RWPE2 (cell line): ENCODE measurements at regions not wholly inside any gene's neighbourhood (a gene's known extent, or its start where the extent isn't known, plus 50 kb on each side); places are given as distances from the start of the nearest gene placed in this dataset.
A peak's percentile ranks its signal among the peaks of the same experiment; 100 is the strongest.

Source experiments
- ATAC-seq: fragments of 200-7000 bp; cut with Tn5 transposase; 3 replicates; pipeline ENCODE4 v1.9.1; 2021; ENCODE audit warnings: low read depth
- DNase-seq: peaks from one replicate; pipeline ENCODE4 v3.0.0-alpha.2; 2020; ENCODE audit warnings: low spot score
- H3K27ac ChIP-seq: fragments of 450-650 bp; 2 replicates; pipeline ENCODE4 v1.5.1; 2017; ENCODE audit warnings: mild to moderate bottlenecking; ENCODE audit not compliant: poor library complexity, severe bottlenecking
- H3K27me3 ChIP-seq: fragments of 250-450 bp; sonication (Bioruptor Pico); 2 replicates; pipeline ENCODE4 v1.5.1; 2021; ENCODE audit warnings: mild to moderate bottlenecking, moderate library complexity; ENCODE audit not compliant: insufficient read depth, poor library complexity, severe bottlenecking
- H3K36me3 ChIP-seq: fragments of 250-450 bp; sonication (Bioruptor Pico); 2 replicates; pipeline ENCODE4 v1.5.1; 2020; ENCODE audit warnings: low read depth, mild to moderate bottlenecking, moderate library complexity
- H3K4me1 ChIP-seq: fragments of 250-450 bp; sonication (Bioruptor Pico); 2 replicates; pipeline ENCODE4 v1.5.1; 2021; ENCODE audit warnings: mild to moderate bottlenecking, moderate library complexity; ENCODE audit not compliant: insufficient read depth, poor library complexity, severe bottlenecking
- H3K4me3 ChIP-seq: fragments of 250-450 bp; sonication (Bioruptor Pico); 2 replicates; pipeline ENCODE4 v1.5.1; 2021; ENCODE audit warnings: mild to moderate bottlenecking, moderate library complexity; ENCODE audit not compliant: severe bottlenecking
- H3K9me3 ChIP-seq: fragments of 250-450 bp; sonication (Bioruptor Pico); 2 replicates; pipeline ENCODE4 v1.5.1; 2021; ENCODE audit warnings: mild to moderate bottlenecking, moderate library complexity; ENCODE audit not compliant: severe bottlenecking
- TF ChIP-seq, protein P1 (sequence below): fragments of 450-650 bp; IDR thresholded peaks from one replicate; pipeline ENCODE4 v1.5.1; 2017; ENCODE audit warnings: mild to moderate bottlenecking, moderate library complexity; ENCODE audit not compliant: poor library complexity, severe bottlenecking

DNA sequence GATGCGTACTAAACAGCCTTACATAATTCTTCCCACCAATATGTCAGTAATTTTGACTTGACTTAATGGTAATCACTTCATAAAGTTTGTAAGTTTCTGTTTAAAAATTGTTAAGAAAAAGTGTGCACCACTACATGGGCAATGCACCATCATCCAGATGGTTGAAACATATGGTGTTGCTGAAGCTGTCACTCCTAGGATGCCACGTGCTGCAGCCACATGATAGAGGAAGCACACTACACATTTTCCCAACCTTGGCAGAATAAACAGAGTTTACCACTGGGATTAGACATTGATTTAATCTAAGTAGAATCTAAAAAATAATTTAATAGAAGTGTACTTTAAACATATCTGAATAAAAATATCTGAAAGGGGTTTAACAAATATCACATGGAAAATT is 1209.9 kb downstream of the NSUN3 start:
- no peak overlapping the region for H3K27ac ChIP-seq
- H3K4me3 ChIP-seq, result no peak overlapping the region
- H3K27me3 ChIP-seq, result no peaks in the 10 kb centered on the region
- H3K9me3 ChIP-seq, result no peaks in the 10 kb centered on the region
- TF ChIP-seq, protein P1, sequence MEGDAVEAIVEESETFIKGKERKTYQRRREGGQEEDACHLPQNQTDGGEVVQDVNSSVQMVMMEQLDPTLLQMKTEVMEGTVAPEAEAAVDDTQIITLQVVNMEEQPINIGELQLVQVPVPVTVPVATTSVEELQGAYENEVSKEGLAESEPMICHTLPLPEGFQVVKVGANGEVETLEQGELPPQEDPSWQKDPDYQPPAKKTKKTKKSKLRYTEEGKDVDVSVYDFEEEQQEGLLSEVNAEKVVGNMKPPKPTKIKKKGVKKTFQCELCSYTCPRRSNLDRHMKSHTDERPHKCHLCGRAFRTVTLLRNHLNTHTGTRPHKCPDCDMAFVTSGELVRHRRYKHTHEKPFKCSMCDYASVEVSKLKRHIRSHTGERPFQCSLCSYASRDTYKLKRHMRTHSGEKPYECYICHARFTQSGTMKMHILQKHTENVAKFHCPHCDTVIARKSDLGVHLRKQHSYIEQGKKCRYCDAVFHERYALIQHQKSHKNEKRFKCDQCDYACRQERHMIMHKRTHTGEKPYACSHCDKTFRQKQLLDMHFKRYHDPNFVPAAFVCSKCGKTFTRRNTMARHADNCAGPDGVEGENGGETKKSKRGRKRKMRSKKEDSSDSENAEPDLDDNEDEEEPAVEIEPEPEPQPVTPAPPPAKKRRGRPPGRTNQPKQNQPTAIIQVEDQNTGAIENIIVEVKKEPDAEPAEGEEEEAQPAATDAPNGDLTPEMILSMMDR, result no peak
- H3K4me1 ChIP-seq, result no peaks in the 10 kb centered on the region
- DNase-seq, result no peak
- no peaks in the 10 kb centered on the region for H3K36me3 ChIP-seq
- ATAC-seq, result no peak

DNA sequence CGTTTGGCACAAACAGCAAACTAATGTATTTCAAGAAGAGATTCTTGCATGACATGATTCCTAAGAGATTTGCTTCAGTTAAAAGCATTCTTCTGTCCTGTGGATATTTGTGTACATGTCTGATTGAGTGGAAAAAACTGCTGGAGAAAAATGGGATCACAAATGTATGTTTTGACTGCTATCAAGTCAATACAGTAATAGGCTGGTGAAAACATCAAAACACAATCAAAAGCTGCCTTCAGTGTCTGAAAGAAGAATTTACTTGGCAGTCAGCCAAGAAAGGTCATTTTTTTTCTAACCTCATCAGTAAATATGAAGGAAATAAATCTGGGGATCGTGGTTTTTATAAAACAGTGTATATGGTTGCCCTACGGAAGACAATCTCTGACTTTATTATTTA is 1214.8 kb downstream of the NSUN3 start:
- no peak for ATAC-seq
- no peaks in the 10 kb centered on the region for H3K27me3 ChIP-seq
- no peak for DNase-seq
- H3K27ac ChIP-seq, result no peak overlapping the region
- H3K9me3 ChIP-seq, result no peaks in the 10 kb centered on the region
- no peak overlapping the region for H3K4me3 ChIP-seq
- TF ChIP-seq, protein P1, result no peak
- no peaks in the 10 kb centered on the region for H3K36me3 ChIP-seq
- peaks cover 12% of the 10 kb centered on the region for H3K4me1 ChIP-seq

DNA sequence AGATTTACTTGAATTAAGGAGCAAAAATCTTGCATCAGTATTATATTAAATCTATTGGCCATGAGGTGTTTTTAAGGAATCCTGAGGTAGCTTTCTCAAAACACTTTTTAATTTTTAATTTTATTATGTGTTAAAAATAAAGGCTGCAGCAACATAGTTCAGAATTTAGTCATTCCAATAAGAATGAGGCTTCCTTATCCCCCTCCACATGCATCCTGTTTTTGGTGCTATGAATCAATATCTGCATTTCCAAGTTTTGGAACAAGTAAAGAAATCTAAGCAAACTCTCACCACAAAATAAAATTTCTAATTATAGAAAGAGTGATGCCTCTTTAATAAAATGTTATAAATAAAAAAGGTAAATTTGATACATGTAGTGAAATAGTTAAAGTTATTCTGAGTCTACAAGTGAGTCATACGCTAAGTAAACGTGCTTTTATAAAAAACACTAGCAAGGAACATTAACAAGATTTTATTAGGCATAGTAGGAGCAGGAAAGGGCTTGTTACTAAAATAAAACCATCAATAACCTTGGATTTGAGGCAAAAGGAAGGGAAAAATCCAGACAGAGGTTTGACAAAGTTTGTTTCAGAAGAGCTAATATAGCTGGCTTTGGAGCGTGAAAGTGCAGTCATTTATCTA is 1218.0 kb downstream of the NSUN3 start:
- no peaks in the 10 kb centered on the region for H3K27me3 ChIP-seq
- no peaks in the 10 kb centered on the region for H3K36me3 ChIP-seq
- H3K4me1 ChIP-seq, result peaks cover 12% of the 10 kb centered on the region
- TF ChIP-seq, protein P1, result no peak
- peak overlapping the region; percentile 58 for H3K27ac ChIP-seq
- ATAC-seq, result peak; percentile 79
- no peaks in the 10 kb centered on the region for H3K9me3 ChIP-seq
- no peak for DNase-seq
- H3K4me3 ChIP-seq, result no peak overlapping the region

DNA sequence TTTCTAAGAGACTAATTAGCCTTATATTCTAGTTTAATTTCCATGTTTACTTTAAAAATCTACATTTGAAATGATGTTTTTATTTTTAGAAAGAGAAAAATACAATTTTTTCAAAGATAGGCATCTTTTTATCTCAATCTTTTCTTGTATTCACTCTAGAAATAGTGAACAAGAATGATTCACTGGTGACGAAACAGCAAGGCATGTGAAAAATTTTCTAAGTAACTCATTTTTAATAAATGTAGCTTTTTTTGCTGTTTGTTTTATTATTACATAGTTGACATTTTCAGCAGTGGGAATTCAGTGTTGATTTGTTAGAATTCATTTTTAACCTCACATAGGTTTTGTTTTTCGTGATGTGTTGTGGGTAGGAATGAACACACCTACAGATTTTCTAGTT is 1226.4 kb downstream of the NSUN3 start:
- no peak for DNase-seq

DNA sequence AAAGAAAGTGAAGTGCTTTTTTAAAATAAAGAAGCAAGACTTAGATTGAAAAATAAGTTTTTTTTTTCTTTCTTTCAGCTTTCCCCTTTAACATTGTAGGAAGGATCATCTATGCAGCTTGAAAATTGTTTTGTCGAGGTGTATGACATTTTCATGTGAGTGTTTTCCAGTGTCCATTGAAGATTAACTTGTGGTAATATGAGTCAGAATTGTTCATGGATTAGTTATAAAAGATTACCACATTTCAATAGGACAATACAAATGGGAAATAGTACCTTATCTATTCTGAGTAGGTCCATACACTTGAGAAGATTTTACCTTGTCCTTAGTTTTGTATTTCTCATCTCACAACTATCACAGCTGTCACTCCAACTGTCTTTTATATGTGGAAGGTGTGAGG is 1234.7 kb downstream of the NSUN3 start:
- TF ChIP-seq, protein P1, result no peak
- Histone ChIP-seq H3K36me3 (no peaks in the 10 kb centered on the region), H3K4me1 (peaks cover 6% of the 10 kb centered on the region), H3K27ac (no peak overlapping the region), H3K4me3 (no peak overlapping the region), H3K27me3 (no peaks in the 10 kb centered on the region), H3K9me3 (no peaks in the 10 kb centered on the region)
- DNase-seq, result no peak
- peak; percentile 62; the same call in 2 of the 3 replicates for ATAC-seq

More for the DNA sequence above, 1226.4 kb downstream of the NSUN3 start:
- ATAC-seq, result peak; percentile 53; the same call in 2 of the 3 replicates
- peaks cover 10% of the 10 kb centered on the region for H3K4me1 ChIP-seq
- H3K9me3 ChIP-seq, result no peaks in the 10 kb centered on the region
- no peak overlapping the region for H3K4me3 ChIP-seq
- H3K27ac ChIP-seq, result peak overlapping the region; percentile 35
- no peaks in the 10 kb centered on the region for H3K36me3 ChIP-seq
- no peaks in the 10 kb centered on the region for H3K27me3 ChIP-seq
- TF ChIP-seq, protein P1, result no peak
